B cell (primary cell): ENCODE measurements at regions not wholly inside any gene's neighbourhood (a gene's known extent, or its start where the extent isn't known, plus 50 kb on each side); places are given as distances from the start of the nearest gene placed in this dataset.

Source experiments
- ATAC-seq: fragments of 200-7000 bp; cut with Tn5 transposase; one replicate; pipeline ENCODE4 v1.10.0; 2021; ENCODE audit warnings: low read depth, mild to moderate bottlenecking, moderate number of reproducible peaks, moderate library complexity
- CTCF ChIA-PET: fragments of 350-600 bp; sonication (Branson Sonifier 250); formaldehyde crosslinking; loops from one replicate; lab custom pipeline; 2021; ENCODE audit warnings: antibody characterized with exemption, inconsistent platforms; lab: Charles Lee
- POLR2A ChIA-PET: fragments of 350-600 bp; sonication (Branson Sonifier 250); formaldehyde crosslinking; loops from one replicate; lab custom pipeline; 2021; ENCODE audit warnings: antibody characterized with exemption; lab: Charles Lee
- DNase-seq: peaks from one replicate; pipeline ENCODE4 v3.0.0; 2013
- H2AFZ ChIP-seq: 2 replicates; pipeline ENCODE4 v1.6.1; 2012; ENCODE audit warnings: mild to moderate bottlenecking, low read depth, low read length; ENCODE audit not compliant: insufficient read depth, poor library complexity, severe bottlenecking
- H3K27ac ChIP-seq, 2 donors: 1 replicate in 1 of 2; 2 replicates in 1 of 2; pipeline ENCODE4 v1.5.1; 2012 to 2013; ENCODE audit warnings: low read length in 2 of 2, mild to moderate bottlenecking in 2 of 2, moderate library complexity in 1 of 2
- H3K27me3 ChIP-seq, 4 experiments: fragments of 200-600 bp in 1 of 4; sonication (generic) in 1 of 4; replicated peaks in 1 of 4; 1 replicate in 2 of 4; 2 replicates in 2 of 4; pipeline versions ENCODE4 v1.6.1 to v1.7.0; 2013 to 2016; ENCODE audit warnings: low read length in 3 of 4, mild to moderate bottlenecking in 2 of 4, mixed read lengths in 1 of 4, moderate library complexity in 1 of 4; ENCODE audit not compliant: insufficient read depth in 4 of 4, control insufficient read depth in 3 of 4; ENCODE audit errors: control extremely low read depth in 1 of 4
- H3K36me3 ChIP-seq, 2 experiments: replicated peaks in 1 of 2; 1 replicate in 1 of 2; 2 replicates in 1 of 2; pipeline versions ENCODE4 v1.6.1 to v1.7.1; 2013; ENCODE audit warnings: low read length in 1 of 2; ENCODE audit not compliant: insufficient read depth in 2 of 2, control insufficient read depth in 1 of 2; ENCODE audit errors: control extremely low read depth in 1 of 2, extremely low read depth in 1 of 2
- H3K4me1 ChIP-seq, 2 donors: fragments of 200-600 bp in 1 of 2; sonication (generic) in 1 of 2; 1 replicate in 1 of 2; 2 replicates in 1 of 2; pipeline versions ENCODE4 v1.5.1 to v1.6.1; 2013 to 2017; ENCODE audit warnings: low read length in 2 of 2; ENCODE audit not compliant: control insufficient read depth in 2 of 2, insufficient read depth in 2 of 2
- H3K4me2 ChIP-seq: replicated peaks from 2 replicates; pipeline ENCODE3; 2012; ENCODE audit warnings: mild to moderate bottlenecking, low read depth, low read length; ENCODE audit not compliant: poor library complexity, severe bottlenecking
- H3K4me3 ChIP-seq, 5 experiments: fragments of 200-600 bp in 1 of 5; sonication (generic) in 1 of 5; 1 replicate in 3 of 5; 2 replicates in 2 of 5; pipeline versions ENCODE4 v1.5.1 to v1.7.0; 2011 to 2016; ENCODE audit warnings: low read length in 4 of 5, mild to moderate bottlenecking in 4 of 5, low read depth in 2 of 5, control low read depth in 1 of 5, moderate library complexity in 1 of 5; ENCODE audit not compliant: insufficient read depth in 1 of 5; ENCODE audit errors: control extremely low read depth in 1 of 5, extremely low read depth in 1 of 5
- H3K79me2 ChIP-seq: fragments of 200-600 bp; sonication (generic); one replicate; pipeline ENCODE4 v1.6.0; 2016; ENCODE audit warnings: low read length; ENCODE audit not compliant: control insufficient read depth, insufficient read depth
- H3K9ac ChIP-seq: fragments of 200-600 bp; sonication (generic); 2 replicates; pipeline ENCODE4 v1.6.1; 2017; ENCODE audit warnings: mild to moderate bottlenecking, low read length, moderate library complexity
- H3K9me3 ChIP-seq, 3 donors: one replicate each; pipeline versions ENCODE4 v1.6.1 to v1.7.1; 2013; ENCODE audit warnings: low read length in 2 of 3; ENCODE audit not compliant: control insufficient read depth in 2 of 3, insufficient read depth in 1 of 3; ENCODE audit errors: control extremely low read depth in 1 of 3
- H4K20me1 ChIP-seq: 2 replicates; pipeline ENCODE4 v1.6.0; 2012; ENCODE audit warnings: mild to moderate bottlenecking, low read length; ENCODE audit not compliant: insufficient read depth, control insufficient read depth, poor library complexity, severe bottlenecking
- H3K27ac Mint-ChIP-seq: one replicate; pipeline ENCODE4 v1.8.0; 2021; ENCODE audit warnings: mixed read lengths
- H3K27me3 Mint-ChIP-seq: one replicate; pipeline ENCODE4 v1.8.0; 2021; ENCODE audit warnings: mixed read lengths
- H3K4me1 Mint-ChIP-seq: one replicate; pipeline ENCODE4 v1.8.0; 2021; ENCODE audit warnings: mixed read lengths
- H3K4me3 Mint-ChIP-seq: one replicate; pipeline ENCODE4 v1.8.0; 2021; ENCODE audit warnings: mixed read lengths
- H3K9me3 Mint-ChIP-seq: one replicate; pipeline ENCODE4 v1.8.0; 2022; ENCODE audit warnings: mixed read lengths; ENCODE audit not compliant: insufficient read depth
- EZH2 ChIP-seq: IDR thresholded peaks from 2 replicates; pipeline ENCODE4 v1.6.1; 2012; ENCODE audit warnings: borderline replicate concordance, low read depth, mild to moderate bottlenecking, moderate library complexity, low read length; ENCODE audit not compliant: insufficient read depth, poor library complexity, severe bottlenecking
- WGBS: methylation state at CpG from one replicate; pipeline ENCODE4 v1.1.5; 2013; ENCODE audit warnings: missing lambda C conversion rate; ENCODE audit not compliant: insufficient coverage; 5-methylcytosine and 5-hydroxymethylcytosine counted together
- intact Hi-C: fragments of 100-400 bp; cut with micrococcal nuclease; formaldehyde crosslinking; loops from one replicate; pipeline ENCODE4 v1.10.0; 2022
- TF ChIP-seq, protein P1 (sequence below): fragments of 200-600 bp; IDR thresholded peaks from one replicate; pipeline ENCODE4 v1.8.0; 2022; ENCODE audit warnings: antibody characterized with exemption, mild to moderate bottlenecking

DNA sequence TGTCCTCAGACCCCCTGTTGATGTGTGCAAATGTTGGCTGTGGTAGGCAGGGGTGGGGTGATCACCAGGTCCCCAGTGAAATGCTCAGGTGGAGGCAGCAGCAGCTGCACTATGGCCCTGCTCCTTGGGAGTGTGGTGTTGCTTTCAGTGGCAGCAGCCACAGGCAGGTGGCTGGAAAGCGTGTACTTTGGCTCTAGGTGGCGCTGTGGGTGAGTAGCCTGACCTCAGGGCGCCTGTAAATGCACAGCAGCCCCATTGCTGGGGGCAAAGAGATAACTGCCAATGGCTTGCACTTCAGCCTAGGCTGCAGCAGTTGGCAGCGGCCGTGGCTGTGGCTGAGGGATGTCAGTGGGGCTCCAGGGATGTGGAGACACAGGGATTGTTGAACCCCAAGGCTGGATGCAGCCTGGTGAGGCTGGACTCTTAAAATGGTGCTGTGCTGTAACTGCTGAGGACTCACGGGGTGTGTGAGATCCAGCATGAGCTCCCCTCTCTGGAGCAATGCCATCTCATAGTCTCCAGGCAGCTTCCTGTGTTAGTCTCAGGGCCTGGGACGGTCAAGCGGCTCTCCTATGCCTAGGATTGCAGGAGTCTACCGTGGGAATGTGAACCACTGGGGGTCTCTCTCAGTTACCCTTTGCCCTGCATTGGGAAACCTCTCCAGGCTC, 421.7 kb upstream of the HTR2C start:
- CTCF ChIA-PET = no interaction called here

DNA sequence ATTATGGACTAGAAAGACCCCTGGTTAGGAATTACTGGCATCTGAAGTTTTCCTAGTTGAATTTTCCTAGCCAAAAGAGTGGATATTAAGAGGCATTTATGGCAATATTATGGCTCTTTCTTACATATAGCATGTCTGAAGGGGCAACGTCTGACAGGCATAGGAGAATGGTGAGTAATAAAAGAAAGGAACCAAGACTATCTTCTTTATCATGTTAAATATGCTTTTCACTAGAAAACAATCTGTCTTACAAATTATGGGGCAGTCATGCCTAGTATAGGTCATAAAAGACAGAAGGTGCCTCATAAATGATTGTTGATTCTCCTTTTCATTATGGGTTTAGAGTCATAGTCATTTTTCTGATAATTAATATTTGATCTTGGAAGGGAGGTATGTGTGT, 431.1 kb upstream of the HTR2C start:
- no peak for ATAC-seq

More for the DNA sequence above, 421.7 kb upstream of the HTR2C start:
- Histone ChIP-seq H3K79me2 (no peaks in the 10 kb centered on the region), H3K27me3 (no peaks in the 10 kb centered on the region), H3K4me1 (no peaks in the 10 kb centered on the region), H3K36me3 (no peaks in the 10 kb centered on the region), H2AFZ (no peak overlapping the region), H3K9ac (no peak overlapping the region), H3K4me3 (no peak overlapping the region), H3K9me3 (peaks cover 0 to 4% (median 0%) of the 10 kb centered on the region in 3 donors), H3K4me2 (no peak overlapping the region), H3K27ac (no peak overlapping the region), H4K20me1 (no peaks in the 10 kb centered on the region)
- Mint-ChIP-seq H3K27me3 (no peaks in the 10 kb centered on the region), H3K4me3 (no peak overlapping the region), H3K27ac (no peak overlapping the region), H3K4me1 (no peaks in the 10 kb centered on the region), H3K9me3 (no peaks in the 10 kb centered on the region)
- intact Hi-C loops = no loop called here
- DNase-seq (no peak), ATAC-seq (no peak)
- POLR2A ChIA-PET = no interaction called here
- 90% methylated on average over 6 of the region's 9 CpGs for WGBS
- no peak for TF ChIP-seq EZH2
- TF ChIP-seq, protein P1, sequence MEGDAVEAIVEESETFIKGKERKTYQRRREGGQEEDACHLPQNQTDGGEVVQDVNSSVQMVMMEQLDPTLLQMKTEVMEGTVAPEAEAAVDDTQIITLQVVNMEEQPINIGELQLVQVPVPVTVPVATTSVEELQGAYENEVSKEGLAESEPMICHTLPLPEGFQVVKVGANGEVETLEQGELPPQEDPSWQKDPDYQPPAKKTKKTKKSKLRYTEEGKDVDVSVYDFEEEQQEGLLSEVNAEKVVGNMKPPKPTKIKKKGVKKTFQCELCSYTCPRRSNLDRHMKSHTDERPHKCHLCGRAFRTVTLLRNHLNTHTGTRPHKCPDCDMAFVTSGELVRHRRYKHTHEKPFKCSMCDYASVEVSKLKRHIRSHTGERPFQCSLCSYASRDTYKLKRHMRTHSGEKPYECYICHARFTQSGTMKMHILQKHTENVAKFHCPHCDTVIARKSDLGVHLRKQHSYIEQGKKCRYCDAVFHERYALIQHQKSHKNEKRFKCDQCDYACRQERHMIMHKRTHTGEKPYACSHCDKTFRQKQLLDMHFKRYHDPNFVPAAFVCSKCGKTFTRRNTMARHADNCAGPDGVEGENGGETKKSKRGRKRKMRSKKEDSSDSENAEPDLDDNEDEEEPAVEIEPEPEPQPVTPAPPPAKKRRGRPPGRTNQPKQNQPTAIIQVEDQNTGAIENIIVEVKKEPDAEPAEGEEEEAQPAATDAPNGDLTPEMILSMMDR = no peak

More for the DNA sequence above, 431.1 kb upstream of the HTR2C start:
- no peak overlapping the region for H3K9ac ChIP-seq
- no peaks in the 10 kb centered on the region for H3K9me3 ChIP-seq
- no peaks in the 10 kb centered on the region for H3K79me2 ChIP-seq
- H3K36me3 ChIP-seq = no peaks in the 10 kb centered on the region
- H3K4me3 Mint-ChIP-seq = no peak overlapping the region
- H3K27ac Mint-ChIP-seq = no peak overlapping the region
- H3K27me3 ChIP-seq = no peaks in the 10 kb centered on the region
- TF ChIP-seq EZH2 = no peak
- TF ChIP-seq, protein P1 = no peak
- no peak overlapping the region for H3K27ac ChIP-seq
- H3K4me1 Mint-ChIP-seq = no peaks in the 10 kb centered on the region
- H3K4me2 ChIP-seq = no peak overlapping the region
- no CpG with 5 or more reads among the region's 1 CpG for WGBS
- intact Hi-C loops = no loop called here
- CTCF ChIA-PET = no interaction called here
- no peak for DNase-seq
- no peaks in the 10 kb centered on the region for H3K9me3 Mint-ChIP-seq
- H3K27me3 Mint-ChIP-seq = no peaks in the 10 kb centered on the region
- no peaks in the 10 kb centered on the region for H3K4me1 ChIP-seq
- POLR2A ChIA-PET = no interaction called here
- no peaks in the 10 kb centered on the region for H4K20me1 ChIP-seq
- H2AFZ ChIP-seq = no peak overlapping the region
- H3K4me3 ChIP-seq = no peak overlapping the region
